HG03135 (cell line): ENCODE measurements at regions not wholly inside any gene's neighbourhood (a gene's known extent, or its start where the extent isn't known, plus 50 kb on each side); places are given as distances from the start of the nearest gene placed in this dataset.
"Not testable (repeated sequence)": the region's sequence is repeated elsewhere in the genome, so short reads cannot be mapped to it uniquely, and the experiment has no call there.

Source experiments
- ATAC-seq: cut with Tn5 transposase; IDR thresholded peaks from one replicate; pipeline ENCODE4 v1.9.1; 2021; ENCODE audit warnings: mild to moderate bottlenecking, moderate library complexity; ENCODE audit not compliant: unreplicated experiment

DNA sequence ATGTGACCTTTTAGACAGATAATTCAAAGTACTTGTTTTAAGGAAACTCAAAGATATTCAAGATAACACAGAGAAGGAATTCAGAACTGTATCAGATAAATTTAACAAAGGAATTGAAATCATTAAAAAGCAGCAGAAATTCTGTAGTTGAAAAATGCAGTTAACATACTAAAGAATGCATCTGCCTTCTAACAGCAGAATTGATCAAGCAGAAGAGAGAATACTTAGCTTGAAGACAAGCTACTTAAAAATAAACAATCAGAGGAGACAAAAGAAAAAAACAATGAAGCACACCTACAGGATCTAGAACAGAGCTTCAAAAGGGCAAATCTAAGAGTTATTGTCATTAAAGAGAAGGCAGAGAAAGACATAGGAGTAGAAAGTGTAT, 123.0 kb upstream of the TET2 start:
- ATAC-seq: no peak

DNA sequence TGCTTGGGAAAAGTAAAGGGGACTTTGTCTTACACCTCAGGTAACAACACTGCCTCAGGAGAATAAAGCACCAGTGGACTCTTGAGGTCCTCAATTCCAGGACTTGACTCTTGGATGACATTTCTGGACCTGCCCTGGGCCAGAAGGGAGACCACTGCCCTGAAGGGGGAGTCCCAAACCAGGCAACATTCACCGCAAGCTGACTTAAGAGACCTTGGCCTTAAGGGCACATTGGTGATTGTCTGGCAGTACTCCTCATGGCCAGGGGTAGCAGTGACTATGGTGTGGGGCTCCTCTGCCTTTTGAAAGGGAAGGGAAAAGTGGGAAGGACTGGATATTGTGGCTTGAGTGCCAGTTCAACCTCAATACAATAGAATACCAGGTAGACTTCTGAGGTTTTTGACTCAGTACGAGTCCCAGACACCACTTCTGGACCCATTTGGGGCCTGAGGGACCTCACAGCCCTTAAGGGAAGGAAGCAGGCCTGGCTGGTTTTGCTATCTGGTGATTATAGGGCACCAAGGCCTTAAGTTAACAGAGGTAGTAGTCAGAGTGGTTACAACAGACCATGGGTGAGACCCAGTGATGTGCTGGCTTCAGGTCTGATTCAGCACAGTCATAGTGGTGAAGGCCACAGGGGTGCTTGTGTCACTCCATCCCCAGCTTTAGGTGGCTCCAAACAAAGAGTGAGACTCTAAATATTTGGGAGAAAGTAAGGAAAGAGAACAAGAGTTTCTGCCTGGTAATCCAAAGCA, 121.2 kb upstream of the TET2 start:
- no peak for ATAC-seq

DNA sequence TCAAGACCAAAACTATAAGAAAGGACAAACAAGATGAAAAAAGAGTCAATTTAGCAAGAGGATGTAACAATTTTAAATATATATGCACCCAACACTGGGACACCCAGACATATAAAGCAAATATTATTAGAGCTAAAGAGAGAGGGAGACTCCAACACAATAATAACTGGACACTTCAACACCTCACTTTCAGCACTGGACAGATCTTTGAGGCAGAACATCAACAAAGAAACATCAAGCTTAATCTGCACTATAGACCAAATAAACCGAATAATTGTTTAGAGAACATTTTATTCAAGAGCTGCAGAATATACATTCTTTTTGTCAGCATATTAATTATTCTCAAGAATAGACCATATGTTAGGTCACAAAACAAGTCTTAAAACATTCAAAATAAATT, 109.7 kb upstream of the TET2 start:
- no peak for ATAC-seq

DNA sequence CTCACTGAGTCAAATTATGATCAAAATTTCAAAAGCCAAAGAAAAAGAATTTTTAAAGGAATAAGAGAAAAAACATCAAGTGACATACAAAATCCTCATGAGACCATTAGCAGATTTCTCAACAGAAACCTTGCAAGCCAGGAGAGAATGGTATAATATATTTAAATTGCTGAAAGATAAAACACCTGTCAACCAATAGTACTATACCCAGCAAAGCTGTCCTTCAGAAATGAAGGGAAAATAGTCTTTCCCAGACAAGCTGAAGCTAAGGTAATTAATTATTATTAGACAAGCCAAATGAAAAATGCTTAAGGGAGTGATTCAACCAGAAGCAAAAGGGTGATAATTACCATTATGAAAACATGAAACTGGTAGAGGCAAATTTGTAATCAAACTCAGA, 104.2 kb upstream of the TET2 start:
- ATAC-seq: no peak

DNA sequence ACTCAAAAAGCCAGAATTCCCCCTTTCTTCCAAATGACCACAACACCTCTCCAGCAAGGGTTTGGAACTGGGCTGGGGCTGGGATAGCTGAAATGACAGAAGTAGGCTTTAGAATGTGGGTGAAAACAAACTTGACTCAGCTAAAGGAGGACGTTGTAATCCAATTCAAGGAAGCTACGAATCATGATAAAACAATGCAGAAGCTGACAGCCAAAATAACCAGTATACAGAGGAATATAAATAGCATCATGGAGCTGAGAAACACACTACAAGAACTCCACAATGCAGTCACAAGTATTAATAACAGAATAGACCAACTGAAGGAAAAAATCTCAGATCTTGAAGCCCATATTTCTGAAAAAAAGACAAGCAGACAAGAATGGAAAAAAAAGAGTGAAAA, 95.8 kb upstream of the TET2 start:
- ATAC-seq: no peak

DNA sequence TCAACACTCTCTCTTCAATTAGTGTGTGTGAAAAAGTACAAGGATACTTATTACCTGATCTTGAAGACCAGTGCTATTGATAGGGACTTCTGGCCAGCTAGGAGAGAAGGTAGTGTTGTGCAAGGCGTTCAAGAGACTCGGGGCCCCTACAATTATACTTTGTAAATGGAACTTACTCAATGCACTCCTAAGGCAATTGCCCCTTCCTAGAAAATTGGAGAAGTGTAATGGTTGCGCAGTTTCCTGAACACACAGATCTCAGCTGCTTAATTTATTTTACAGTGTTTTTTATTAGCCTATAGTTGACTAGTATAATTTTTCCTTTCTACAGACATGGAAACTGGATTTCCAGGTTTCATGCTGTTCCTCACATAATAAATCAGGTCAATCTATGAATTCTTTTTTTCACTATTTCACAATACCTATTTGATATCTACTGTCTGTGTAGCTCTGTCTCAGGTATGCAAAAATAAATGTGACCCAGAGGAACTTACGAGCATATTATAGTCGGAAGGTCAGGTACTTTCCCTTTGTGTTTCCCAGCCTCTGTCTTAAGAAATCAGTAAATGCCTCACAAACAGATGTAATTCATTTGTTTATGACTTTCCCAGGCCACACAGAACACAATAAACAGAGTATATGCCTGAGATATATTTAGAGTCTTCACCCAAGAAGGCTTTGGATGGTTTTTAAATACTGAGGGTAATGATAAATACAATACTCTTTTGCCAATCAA, 89.1 kb upstream of the TET2 start:
- ATAC-seq: no peak

DNA sequence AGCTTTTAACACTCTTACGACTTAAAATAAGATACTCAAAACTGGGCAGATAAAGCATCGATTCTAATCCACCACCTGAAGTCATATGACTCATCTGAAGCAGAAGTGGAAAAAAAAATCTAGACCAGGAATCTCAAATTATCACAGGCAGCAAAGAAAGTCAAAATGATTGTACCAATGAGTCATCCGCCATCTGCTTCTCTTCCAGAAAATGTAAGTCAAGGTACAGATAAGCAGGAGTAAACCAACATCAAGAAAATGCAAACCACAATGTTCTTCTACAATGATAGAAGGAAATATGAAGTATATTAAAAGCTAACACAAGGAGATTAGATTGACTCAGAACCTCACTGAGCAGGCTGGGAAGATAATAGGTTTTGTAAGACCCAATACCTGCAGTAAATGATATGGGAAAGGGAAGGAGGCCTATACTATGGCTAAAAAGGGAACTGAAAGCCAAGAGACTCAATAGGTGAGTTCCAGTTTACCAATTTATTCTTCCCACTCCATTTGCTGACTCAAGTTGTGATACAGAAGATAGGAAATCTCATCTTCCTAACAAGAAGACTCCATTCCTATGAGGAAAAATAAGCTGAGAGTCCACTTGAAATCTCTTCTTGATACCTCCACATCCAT, 88.4 kb upstream of the TET2 start:
- no peak for ATAC-seq

DNA sequence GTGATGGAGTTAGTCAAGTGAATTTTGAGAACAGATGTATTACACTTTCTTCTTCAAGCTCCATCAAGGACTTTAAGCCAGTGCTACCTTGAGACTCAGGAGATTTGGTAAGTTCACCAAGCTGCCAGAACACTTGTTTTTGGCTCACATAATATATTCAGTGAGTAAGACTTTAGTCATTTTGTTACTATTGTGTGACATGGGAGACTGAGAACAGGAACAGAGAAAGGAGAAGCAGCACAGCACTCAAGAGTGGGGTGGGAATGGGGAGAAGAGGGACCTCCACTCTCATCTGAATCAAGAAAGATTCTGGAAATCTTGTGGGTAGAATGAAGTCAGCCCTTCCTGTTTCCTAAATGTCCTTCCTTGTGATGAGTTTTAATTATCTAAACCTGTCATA, 87.3 kb upstream of the TET2 start:
- ATAC-seq: peak; percentile 22

DNA sequence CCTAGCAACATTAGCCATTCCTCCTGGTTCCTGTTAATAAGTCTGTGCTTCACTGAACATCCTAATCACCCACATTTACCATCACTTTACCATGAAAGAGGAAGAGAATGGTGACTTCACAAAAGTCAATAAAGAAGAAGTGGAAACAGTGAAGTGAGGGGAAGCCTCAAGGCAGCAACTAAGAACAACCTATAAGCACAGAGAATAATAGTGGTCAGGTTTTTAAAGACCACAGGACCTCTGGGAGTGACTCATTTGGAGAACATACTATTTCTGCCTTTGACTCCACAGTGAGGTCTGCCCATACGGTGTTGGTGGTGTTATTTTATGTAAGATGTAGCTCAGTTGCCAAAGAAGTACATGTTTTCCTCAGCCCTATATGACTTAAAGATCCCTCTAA, 86.0 kb upstream of the TET2 start:
- peak; percentile 91 for ATAC-seq

DNA sequence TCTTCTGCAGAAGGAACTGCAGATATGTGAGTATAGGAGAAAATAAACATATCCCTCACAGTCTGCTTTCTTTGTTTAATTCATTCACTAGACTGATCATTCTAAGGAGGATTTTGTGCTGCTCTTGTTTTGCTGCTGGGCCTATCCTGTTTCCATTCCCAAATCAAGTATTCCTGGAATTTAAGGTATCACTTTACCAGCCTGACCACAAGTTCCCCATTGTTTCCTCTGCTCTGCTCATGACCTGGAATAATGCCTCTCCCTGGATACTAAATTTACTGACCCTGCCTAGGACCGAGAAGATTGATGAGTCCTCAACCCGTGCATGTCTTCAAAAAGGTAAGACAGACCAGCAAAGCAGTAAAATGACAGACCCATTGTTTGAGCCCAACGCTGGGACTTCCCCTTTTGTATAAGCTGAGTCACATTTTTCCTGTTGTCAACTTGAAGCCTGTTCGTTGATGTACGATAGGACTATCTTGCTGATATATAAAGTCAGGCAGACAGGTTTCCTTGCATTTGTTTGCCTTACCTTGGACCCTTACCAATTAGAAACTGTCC, 85.5 kb upstream of the TET2 start:
- peak; percentile 35 for ATAC-seq

DNA sequence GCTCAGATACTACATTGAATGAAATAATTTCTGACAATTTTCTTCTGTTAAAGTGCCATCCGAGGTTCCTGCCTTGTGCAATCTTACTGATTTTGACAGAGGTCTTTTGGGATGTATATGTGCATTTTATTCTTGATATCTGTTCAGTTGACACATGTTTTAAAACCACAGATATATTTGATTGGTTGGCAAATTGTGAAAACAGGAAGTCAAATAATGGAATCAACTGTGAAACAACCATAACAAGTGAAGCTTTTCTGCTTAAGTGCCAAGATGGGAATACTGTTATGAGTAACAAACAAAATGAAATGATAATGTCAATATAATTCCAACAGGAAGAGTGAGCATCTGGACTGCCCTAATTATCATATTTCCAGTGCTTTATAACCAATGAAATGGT, 84.9 kb upstream of the TET2 start:
- no peak for ATAC-seq

DNA sequence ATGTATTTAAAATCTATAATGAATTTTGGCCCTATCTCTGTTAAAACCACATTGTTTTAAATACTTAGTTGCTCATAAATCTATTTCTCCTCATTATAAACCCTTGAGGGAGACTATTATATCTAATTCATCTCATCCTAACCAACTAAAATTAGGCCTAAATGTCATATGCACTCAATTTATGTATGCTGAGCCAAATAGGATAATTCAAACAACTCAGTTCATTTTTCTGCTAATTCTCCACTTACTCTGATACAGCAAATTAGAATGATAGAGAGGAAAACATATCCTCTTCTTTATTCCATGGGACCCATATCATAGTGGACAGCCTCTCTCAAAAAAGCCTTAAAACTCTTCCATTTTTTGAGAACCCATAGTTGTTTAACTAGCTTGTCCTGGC, 80.3 kb upstream of the TET2 start:
- no peak for ATAC-seq

DNA sequence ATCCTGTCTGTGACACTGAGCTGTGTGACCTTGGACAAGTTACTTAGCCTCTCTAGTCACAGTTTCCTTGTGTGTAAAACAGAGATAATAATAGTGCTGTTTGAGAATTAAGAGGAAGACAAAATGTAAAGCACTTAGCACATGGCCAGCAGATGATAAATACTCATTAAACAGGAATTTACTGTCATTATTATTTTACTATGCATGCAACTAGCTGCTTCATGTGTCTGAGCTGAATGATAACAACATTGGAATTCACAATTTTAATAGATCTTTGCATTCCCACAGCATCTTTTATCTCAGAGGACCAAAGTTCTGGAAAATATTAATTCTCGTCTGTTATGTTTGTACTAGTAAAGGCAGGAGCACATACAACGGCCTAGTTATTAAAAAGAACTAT, 79.2 kb upstream of the TET2 start:
- no peak for ATAC-seq

DNA sequence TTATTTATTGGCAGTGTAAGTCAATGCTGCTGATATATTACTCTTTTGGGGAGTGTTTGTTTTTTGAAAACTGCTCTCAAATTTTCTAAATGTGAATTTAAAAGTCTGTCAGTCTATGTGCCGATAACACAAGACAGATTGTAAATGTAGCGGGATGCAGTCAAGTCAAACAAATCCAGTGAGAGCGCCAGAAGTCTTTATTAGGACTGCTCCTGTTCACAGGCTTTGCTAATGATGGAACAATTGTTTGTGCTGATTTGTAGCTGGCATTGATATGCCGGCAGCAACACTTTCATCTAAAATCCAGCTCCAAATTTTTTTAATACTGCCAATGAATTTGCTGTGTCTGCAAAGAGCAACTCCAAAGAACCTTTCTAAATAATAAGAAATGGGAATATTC, 78.7 kb upstream of the TET2 start:
- ATAC-seq: no peak

DNA sequence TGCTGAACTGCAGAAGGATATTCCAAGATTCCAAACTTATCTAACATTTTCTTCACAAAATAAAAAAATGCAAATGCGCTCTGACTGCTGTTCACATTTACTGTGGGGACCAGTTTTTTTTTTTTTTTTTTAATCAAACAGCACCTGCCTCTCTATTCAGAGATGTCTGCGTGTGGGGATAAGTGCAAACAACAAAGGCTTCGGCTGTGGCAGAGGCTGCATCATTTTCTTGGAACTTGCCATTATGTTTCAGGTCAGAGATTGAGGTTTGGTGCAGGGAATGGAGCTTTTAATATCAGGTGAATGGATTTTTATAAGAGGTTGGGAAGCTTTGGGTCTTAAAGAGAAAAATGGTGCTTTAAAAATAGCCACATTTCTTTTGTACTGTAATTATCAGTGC, 78.2 kb upstream of the TET2 start:
- ATAC-seq: no peak

DNA sequence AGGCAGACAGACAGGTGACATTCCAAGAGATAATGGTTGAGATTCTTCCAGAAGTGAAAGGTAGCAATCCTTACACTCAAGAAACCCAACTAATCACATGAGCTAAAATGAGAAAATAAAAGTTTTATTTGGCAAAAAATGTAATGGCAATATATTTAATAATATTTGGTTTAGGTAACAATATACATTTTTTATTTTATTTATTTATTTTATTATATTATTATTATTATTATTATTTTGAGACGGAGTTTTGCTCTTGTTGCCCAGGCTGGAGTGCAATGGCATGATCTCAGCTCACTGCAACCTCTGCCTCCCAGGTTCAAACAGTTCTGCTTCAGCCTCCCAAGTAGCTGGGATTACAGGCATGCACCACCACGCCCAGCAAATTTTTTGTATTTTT, 74.6 kb upstream of the TET2 start:
- ATAC-seq: not testable (repeated sequence)

DNA sequence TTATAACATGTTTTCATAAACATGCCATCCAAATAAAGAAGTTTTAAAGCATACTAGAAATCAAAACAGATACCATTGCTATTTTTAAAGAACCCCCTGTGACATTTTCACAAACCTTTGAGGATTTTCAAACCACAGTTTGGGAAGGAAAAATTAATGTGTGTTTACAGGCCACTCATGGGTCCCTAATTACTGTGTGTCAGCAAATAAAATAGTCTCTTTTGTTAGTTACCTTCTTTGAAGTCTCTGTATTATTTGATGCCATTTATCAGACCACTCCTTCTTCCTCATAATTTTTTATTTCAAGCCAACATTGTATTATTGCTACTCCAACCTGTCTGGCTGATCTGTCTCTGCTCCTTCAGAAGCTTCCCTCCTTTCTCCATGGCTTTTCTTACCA, 72.6 kb upstream of the TET2 start:
- no peak for ATAC-seq

DNA sequence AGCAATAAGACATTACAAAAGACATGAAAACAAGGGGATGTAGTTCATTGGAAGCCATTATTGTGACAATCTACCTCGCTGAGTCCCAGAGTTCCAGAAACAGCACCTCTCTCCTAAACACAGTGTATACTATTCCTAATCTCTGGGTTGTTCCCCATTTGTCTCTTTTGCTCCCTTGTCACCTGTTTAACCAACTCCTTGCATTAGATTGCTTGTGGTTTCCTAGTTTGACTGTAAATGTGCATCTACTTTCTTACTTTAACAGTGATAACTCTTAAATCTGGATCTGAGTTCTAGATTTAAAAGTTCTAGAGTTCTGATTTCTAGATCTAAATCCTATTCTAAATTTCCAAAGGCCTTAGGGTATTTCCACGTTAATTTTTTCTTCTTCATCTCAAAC, 71.6 kb upstream of the TET2 start:
- ATAC-seq: no peak

DNA sequence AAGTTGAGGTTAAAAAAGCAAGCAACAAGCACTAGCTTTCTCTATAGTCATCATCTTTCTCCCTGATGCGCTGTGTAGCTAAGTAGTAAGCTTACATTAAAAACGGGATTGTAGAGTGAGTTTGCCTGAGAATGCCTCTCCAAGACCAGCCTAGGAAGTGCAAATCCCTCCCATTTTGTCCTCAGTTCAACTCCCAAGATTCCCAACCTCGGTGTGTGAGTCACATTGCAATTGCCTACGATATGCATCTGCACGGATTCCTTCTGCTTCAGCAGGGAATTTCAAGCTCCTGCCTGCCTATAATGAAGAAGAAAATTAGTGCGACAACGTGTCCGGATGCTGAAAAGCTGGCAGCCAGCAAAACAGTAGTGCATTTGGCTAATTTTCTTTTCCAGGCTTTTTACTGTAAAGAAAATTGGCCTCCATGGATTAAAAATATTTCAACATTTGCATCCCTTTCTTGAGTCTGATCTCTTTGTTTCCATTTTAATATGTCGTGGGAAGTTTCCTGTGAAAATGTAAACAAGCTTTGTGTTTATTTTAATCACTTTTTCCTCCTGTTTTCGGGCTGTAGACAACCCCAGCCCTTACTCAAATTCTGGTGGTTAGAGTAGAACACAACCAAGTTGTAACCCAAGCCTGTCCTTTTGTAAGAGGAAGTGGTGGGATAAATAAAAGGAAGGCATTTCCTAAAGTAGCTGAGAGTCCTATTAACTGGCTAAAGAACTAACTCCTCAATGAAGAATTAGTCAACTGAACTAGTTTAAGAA, 58.4 kb upstream of the TET2 start:
- no peak for ATAC-seq

DNA sequence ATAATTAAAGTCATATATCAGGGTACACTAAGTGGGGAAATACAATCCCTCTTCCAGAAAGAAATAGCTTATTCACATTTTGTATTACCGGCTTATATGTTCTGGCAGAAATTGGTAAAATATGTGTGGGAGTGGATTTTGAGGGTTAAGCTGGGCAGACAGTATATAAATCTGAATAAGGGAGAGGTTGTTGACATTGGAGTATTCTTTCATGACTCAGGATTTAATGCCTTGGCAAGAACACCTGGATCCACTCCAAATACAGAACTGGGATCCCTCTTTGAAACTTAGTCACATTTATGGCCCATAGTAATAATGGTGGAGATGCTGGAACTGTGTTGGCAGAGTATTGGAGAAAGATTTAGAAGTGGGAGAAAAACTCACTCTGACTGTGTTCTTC, 54.3 kb upstream of the TET2 start:
- ATAC-seq: no peak

DNA sequence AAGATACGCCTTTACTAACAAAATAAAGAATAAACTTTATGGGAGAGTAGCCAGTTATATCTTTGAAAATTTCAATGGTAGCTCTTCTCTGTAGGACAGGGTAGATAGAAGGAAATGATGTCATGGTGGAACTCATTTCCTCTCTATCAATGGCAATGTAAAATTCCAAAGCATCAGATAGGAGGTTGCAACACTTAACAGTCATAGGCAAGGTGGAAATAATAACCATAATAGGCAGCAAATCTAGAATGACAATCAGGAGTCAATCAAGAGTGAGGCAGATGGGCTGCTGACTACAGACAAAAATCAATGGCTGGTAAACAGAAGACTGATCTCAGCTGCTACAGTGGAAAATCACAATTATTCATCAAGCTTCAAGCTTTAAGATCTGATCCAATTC, 53.9 kb upstream of the TET2 start:
- no peak for ATAC-seq
